GM12872 (cell line): ENCODE measurements at regions not wholly inside any gene's neighbourhood (a gene's known extent, or its start where the extent isn't known, plus 50 kb on each side); places are given as distances from the start of the nearest gene placed in this dataset.

ENCODE experiments used
- CTCF ChIP-seq: IDR thresholded peaks from 3 replicates; pipeline ENCODE4 v1.5.1; 2011; ENCODE audit warnings: low read depth, mild to moderate bottlenecking, low read length, moderate library complexity; ENCODE audit not compliant: insufficient read depth

- TF ChIP-seq CTCF: no peak
Measured at GRCh38 chr6:47180633-47181032, 129.1 kb downstream of the TNFRSF21 start.

- no peak for TF ChIP-seq CTCF
Measured at GRCh38 chr6:47179286-47179685, 130.4 kb downstream of the TNFRSF21 start.

DNA sequence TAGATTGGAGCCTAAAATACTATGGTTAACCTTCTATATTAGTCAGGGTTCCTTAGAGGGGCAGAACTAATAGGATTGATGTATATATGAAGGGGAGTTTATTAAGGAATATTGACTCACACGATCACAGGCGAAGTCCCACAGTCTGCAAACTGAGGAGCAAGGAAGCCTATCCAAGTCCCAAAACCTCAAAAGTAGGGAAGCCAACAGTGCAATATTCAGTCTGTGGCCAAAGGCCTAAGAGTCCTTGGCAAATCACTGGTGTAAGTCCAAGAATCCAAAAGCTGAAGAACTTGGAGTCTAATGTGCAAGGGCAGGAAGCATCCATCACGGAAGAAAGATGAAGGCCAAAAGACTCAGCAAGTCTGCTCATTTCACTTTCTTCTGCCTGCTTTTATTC, 133.5 kb upstream of the ADGRF1 start:
- no peak for TF ChIP-seq CTCF

GRCh38 chr6:47174502-47175023, 132.4 kb upstream of the ADGRF1 start:
- TF ChIP-seq CTCF: no peak

GRCh38 chr6:47170617-47170947, 128.4 kb upstream of the ADGRF1 start:
- no peak for TF ChIP-seq CTCF

GRCh38 chr6:47169785-47170616, 127.9 kb upstream of the ADGRF1 start:
- no peak for TF ChIP-seq CTCF

GRCh38 chr6:47168180-47168579, 126.0 kb upstream of the ADGRF1 start:
- no peak for TF ChIP-seq CTCF

GRCh38 chr6:47165918-47166317, 123.8 kb upstream of the ADGRF1 start:
- no peak for TF ChIP-seq CTCF
